Liver (tissue), 8 donors: ENCODE measurements at regions not wholly inside any gene's neighbourhood (a gene's known extent, or its start where the extent isn't known, plus 50 kb on each side); places are given as distances from the start of the nearest gene placed in this dataset.

Experiments
- DNase-seq: peaks from one replicate; pipeline ENCODE4 v3.0.0-alpha.2; 2017; ENCODE audit warnings: low spot score
- H3K27ac ChIP-seq, 2 donors: one replicate each; pipeline ENCODE4 v1.7.0; 2013; ENCODE audit warnings: inconsistent platforms in 2 of 2, low read length in 2 of 2, control low read depth in 1 of 2, low read depth in 1 of 2, mild to moderate bottlenecking in 1 of 2
- H3K27me3 ChIP-seq, 4 donors: one replicate each; pipeline versions ENCODE4 v1.6.1 to v1.7.0; 2013; ENCODE audit warnings: low read length in 3 of 4, inconsistent platforms in 1 of 4, mild to moderate bottlenecking in 1 of 4, moderate library complexity in 1 of 4; ENCODE audit not compliant: control insufficient read depth in 4 of 4, insufficient read depth in 4 of 4
- H3K36me3 ChIP-seq, 4 donors: one replicate each; pipeline versions ENCODE4 v1.6.1 to v1.7.0; 2013; ENCODE audit warnings: low read length in 3 of 4, mild to moderate bottlenecking in 3 of 4, low read depth in 1 of 4, moderate library complexity in 1 of 4; ENCODE audit not compliant: control insufficient read depth in 4 of 4, insufficient read depth in 3 of 4
- H3K4me1 ChIP-seq, 4 donors: one replicate each; pipeline versions ENCODE4 v1.6.1 to v1.7.0; 2013; ENCODE audit warnings: low read length in 3 of 4, mild to moderate bottlenecking in 3 of 4, moderate library complexity in 1 of 4; ENCODE audit not compliant: control insufficient read depth in 4 of 4, insufficient read depth in 4 of 4
- H3K4me3 ChIP-seq, 3 donors: one replicate each; pipeline versions ENCODE4 v1.6.1 to v1.7.0; 2013; ENCODE audit warnings: low read length in 3 of 3, control low read depth in 1 of 3, low read depth in 1 of 3, mild to moderate bottlenecking in 1 of 3
- H3K9ac ChIP-seq, 2 donors: one replicate each; pipeline ENCODE4 v1.7.0; 2013; ENCODE audit warnings: low read length in 2 of 2, mild to moderate bottlenecking in 2 of 2, moderate library complexity in 2 of 2, control low read depth in 1 of 2, low read depth in 1 of 2
- H3K9me3 ChIP-seq, 4 donors: one replicate each; pipeline versions ENCODE4 v1.6.1 to v1.7.0; 2013; ENCODE audit warnings: low read length in 3 of 4; ENCODE audit not compliant: control insufficient read depth in 4 of 4
- CTCF ChIP-seq: fragments of 150-350 bp; IDR thresholded peaks from 2 replicates; pipeline ENCODE4 v1.5.1; 2017; ENCODE audit warnings: improper control_type of control experiment, low read depth, low read length; ENCODE audit not compliant: missing input control
- FOXA1 ChIP-seq: IDR thresholded peaks from 2 replicates; pipeline ENCODE4 v1.6.1; 2016; ENCODE audit warnings: antibody characterized with exemption
- FOXA2 ChIP-seq: IDR thresholded peaks from 2 replicates; pipeline ENCODE4 v1.6.1; 2016; ENCODE audit warnings: antibody characterized with exemption
- GABPA ChIP-seq, 2 donors: IDR thresholded peaks in 1 of 2; conservative IDR thresholded peaks in 1 of 2; 2 replicates each; pipeline ENCODE4 v1.6.1; 2016; ENCODE audit warnings: antibody characterized with exemption in 2 of 2, mild to moderate bottlenecking in 1 of 2, moderate library complexity in 1 of 2
- HNF4A ChIP-seq, 2 donors: conservative IDR thresholded peaks; 2 replicates each; pipeline ENCODE4 v1.6.1; 2016; ENCODE audit warnings: antibody characterized with exemption in 2 of 2, mild to moderate bottlenecking in 2 of 2
- HNF4G ChIP-seq: IDR thresholded peaks from 2 replicates; pipeline ENCODE4 v1.6.1; 2016; ENCODE audit warnings: antibody characterized with exemption
- JUND ChIP-seq, 2 donors: IDR thresholded peaks; 2 replicates each; pipeline ENCODE4 v1.6.1; 2016; ENCODE audit warnings: antibody characterized with exemption in 2 of 2
- MAX ChIP-seq: IDR thresholded peaks from 2 replicates; pipeline ENCODE4 v1.6.1; 2016; ENCODE audit warnings: antibody characterized with exemption
- NR2F2 ChIP-seq: IDR thresholded peaks from 2 replicates; pipeline ENCODE4 v1.6.1; 2016; ENCODE audit warnings: antibody characterized with exemption
- RAD21 ChIP-seq, 2 donors: IDR thresholded peaks; 2 replicates each; pipeline ENCODE4 v1.6.1; 2016; ENCODE audit warnings: antibody characterized with exemption in 2 of 2, mild to moderate bottlenecking in 2 of 2
- RXRA ChIP-seq, 2 donors: IDR thresholded peaks; 2 replicates each; pipeline ENCODE4 v1.6.1; 2017 to 2018; ENCODE audit warnings: antibody characterized with exemption in 2 of 2, mild to moderate bottlenecking in 1 of 2
- TAF1 ChIP-seq: conservative IDR thresholded peaks from 2 replicates; pipeline ENCODE4 v1.6.1; 2016; ENCODE audit warnings: antibody characterized with exemption, mild to moderate bottlenecking
- ZBTB33 ChIP-seq: IDR thresholded peaks from 2 replicates; pipeline ENCODE4 v1.6.1; 2016; ENCODE audit warnings: antibody characterized with exemption
- WGBS: extraction: QIAGEN DNeasy Blood & Tissue Kit; methylation state at CpG from one replicate; pipeline ENCODE4 v1.1.7; 2013; 5-methylcytosine and 5-hydroxymethylcytosine counted together
- TF ChIP-seq, protein P1 (sequence below): IDR thresholded peaks from 2 replicates; pipeline ENCODE4 v1.6.1; 2016; ENCODE audit warnings: antibody characterized with exemption
- TF ChIP-seq, protein P2 (sequence below): IDR thresholded peaks from 2 replicates; pipeline ENCODE4 v1.6.1; 2016; ENCODE audit warnings: antibody characterized with exemption, mild to moderate bottlenecking
- donor health status: healthy.
- donor health status: healthy.
- donor health status: healthy.
- donor health status: healthy.
- donor health status: healthy.

- TF ChIP-seq MAX: no peak
- no peak for TF ChIP-seq GABPA (IDR thresholded peaks at IDR 0.05 in 1 of 2, conservative IDR thresholded peaks at IDR 0.05 in 1 of 2)
- TF ChIP-seq TAF1: no peak
- no peak for TF ChIP-seq ZBTB33
- TF ChIP-seq FOXA1: no peak
- no peak for TF ChIP-seq NR2F2
- no peak for TF ChIP-seq HNF4A (conservative IDR thresholded peaks at IDR 0.05)
- no peak for TF ChIP-seq HNF4G
- TF ChIP-seq JUND (IDR thresholded peaks at IDR 0.05): no peak
- TF ChIP-seq CTCF: no peak
- no peak for TF ChIP-seq RAD21 (IDR thresholded peaks at IDR 0.05)
- TF ChIP-seq, protein P1, sequence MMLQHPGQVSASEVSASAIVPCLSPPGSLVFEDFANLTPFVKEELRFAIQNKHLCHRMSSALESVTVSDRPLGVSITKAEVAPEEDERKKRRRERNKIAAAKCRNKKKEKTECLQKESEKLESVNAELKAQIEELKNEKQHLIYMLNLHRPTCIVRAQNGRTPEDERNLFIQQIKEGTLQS: no peak
- TF ChIP-seq RXRA (IDR thresholded peaks at IDR 0.05): no peak
- no peak for TF ChIP-seq FOXA2
- TF ChIP-seq, protein P2, sequence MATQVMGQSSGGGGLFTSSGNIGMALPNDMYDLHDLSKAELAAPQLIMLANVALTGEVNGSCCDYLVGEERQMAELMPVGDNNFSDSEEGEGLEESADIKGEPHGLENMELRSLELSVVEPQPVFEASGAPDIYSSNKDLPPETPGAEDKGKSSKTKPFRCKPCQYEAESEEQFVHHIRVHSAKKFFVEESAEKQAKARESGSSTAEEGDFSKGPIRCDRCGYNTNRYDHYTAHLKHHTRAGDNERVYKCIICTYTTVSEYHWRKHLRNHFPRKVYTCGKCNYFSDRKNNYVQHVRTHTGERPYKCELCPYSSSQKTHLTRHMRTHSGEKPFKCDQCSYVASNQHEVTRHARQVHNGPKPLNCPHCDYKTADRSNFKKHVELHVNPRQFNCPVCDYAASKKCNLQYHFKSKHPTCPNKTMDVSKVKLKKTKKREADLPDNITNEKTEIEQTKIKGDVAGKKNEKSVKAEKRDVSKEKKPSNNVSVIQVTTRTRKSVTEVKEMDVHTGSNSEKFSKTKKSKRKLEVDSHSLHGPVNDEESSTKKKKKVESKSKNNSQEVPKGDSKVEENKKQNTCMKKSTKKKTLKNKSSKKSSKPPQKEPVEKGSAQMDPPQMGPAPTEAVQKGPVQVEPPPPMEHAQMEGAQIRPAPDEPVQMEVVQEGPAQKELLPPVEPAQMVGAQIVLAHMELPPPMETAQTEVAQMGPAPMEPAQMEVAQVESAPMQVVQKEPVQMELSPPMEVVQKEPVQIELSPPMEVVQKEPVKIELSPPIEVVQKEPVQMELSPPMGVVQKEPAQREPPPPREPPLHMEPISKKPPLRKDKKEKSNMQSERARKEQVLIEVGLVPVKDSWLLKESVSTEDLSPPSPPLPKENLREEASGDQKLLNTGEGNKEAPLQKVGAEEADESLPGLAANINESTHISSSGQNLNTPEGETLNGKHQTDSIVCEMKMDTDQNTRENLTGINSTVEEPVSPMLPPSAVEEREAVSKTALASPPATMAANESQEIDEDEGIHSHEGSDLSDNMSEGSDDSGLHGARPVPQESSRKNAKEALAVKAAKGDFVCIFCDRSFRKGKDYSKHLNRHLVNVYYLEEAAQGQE: no peak
- Histone ChIP-seq H3K9ac (no peak overlapping the region), H3K36me3 (no peaks in the 10 kb centered on the region), H3K9me3 (no peaks in the 10 kb centered on the region), H3K27me3 (no peaks in the 10 kb centered on the region), H3K4me3 (no peak overlapping the region), H3K27ac (no peak overlapping the region), H3K4me1 (no peaks in the 10 kb centered on the region)
- 87% methylated on average over 22 of the region's 22 CpGs for WGBS
- DNase-seq: no peak
Measured at GRCh38 chr11:69375316-69376154, 81.6 kb downstream of the MYEOV start.
